B cell (primary cell): ENCODE measurements at regions not wholly inside any gene's neighbourhood (a gene's known extent, or its start where the extent isn't known, plus 50 kb on each side); places are given as distances from the start of the nearest gene placed in this dataset.

Experiments used
- ATAC-seq: fragments of 200-7000 bp; cut with Tn5 transposase; one replicate; pipeline ENCODE4 v1.10.0; 2021; ENCODE audit warnings: low read depth, mild to moderate bottlenecking, moderate number of reproducible peaks, moderate library complexity
- CTCF ChIA-PET: fragments of 350-600 bp; sonication (Branson Sonifier 250); formaldehyde crosslinking; loops from one replicate; lab custom pipeline; 2021; ENCODE audit warnings: antibody characterized with exemption, inconsistent platforms; lab: Charles Lee
- POLR2A ChIA-PET: fragments of 350-600 bp; sonication (Branson Sonifier 250); formaldehyde crosslinking; loops from one replicate; lab custom pipeline; 2021; ENCODE audit warnings: antibody characterized with exemption; lab: Charles Lee
- DNase-seq: peaks from one replicate; pipeline ENCODE4 v3.0.0; 2013
- H2AFZ ChIP-seq: 2 replicates; pipeline ENCODE4 v1.6.1; 2012; ENCODE audit warnings: mild to moderate bottlenecking, low read depth, low read length; ENCODE audit not compliant: insufficient read depth, poor library complexity, severe bottlenecking
- H3K27ac ChIP-seq, 2 donors: 1 replicate in 1 of 2; 2 replicates in 1 of 2; pipeline ENCODE4 v1.5.1; 2012 to 2013; ENCODE audit warnings: low read length in 2 of 2, mild to moderate bottlenecking in 2 of 2, moderate library complexity in 1 of 2
- H3K27me3 ChIP-seq, 4 experiments: fragments of 200-600 bp in 1 of 4; sonication (generic) in 1 of 4; replicated peaks in 1 of 4; 1 replicate in 2 of 4; 2 replicates in 2 of 4; pipeline versions ENCODE4 v1.6.1 to v1.7.0; 2013 to 2016; ENCODE audit warnings: low read length in 3 of 4, mild to moderate bottlenecking in 2 of 4, mixed read lengths in 1 of 4, moderate library complexity in 1 of 4; ENCODE audit not compliant: insufficient read depth in 4 of 4, control insufficient read depth in 3 of 4; ENCODE audit errors: control extremely low read depth in 1 of 4
- H3K36me3 ChIP-seq, 2 experiments: replicated peaks in 1 of 2; 1 replicate in 1 of 2; 2 replicates in 1 of 2; pipeline versions ENCODE4 v1.6.1 to v1.7.1; 2013; ENCODE audit warnings: low read length in 1 of 2; ENCODE audit not compliant: insufficient read depth in 2 of 2, control insufficient read depth in 1 of 2; ENCODE audit errors: control extremely low read depth in 1 of 2, extremely low read depth in 1 of 2
- H3K4me1 ChIP-seq, 2 donors: fragments of 200-600 bp in 1 of 2; sonication (generic) in 1 of 2; 1 replicate in 1 of 2; 2 replicates in 1 of 2; pipeline versions ENCODE4 v1.5.1 to v1.6.1; 2013 to 2017; ENCODE audit warnings: low read length in 2 of 2; ENCODE audit not compliant: control insufficient read depth in 2 of 2, insufficient read depth in 2 of 2
- H3K4me2 ChIP-seq: replicated peaks from 2 replicates; pipeline ENCODE3; 2012; ENCODE audit warnings: mild to moderate bottlenecking, low read depth, low read length; ENCODE audit not compliant: poor library complexity, severe bottlenecking
- H3K4me3 ChIP-seq, 5 experiments: fragments of 200-600 bp in 1 of 5; sonication (generic) in 1 of 5; 1 replicate in 3 of 5; 2 replicates in 2 of 5; pipeline versions ENCODE4 v1.5.1 to v1.7.0; 2011 to 2016; ENCODE audit warnings: low read length in 4 of 5, mild to moderate bottlenecking in 4 of 5, low read depth in 2 of 5, control low read depth in 1 of 5, moderate library complexity in 1 of 5; ENCODE audit not compliant: insufficient read depth in 1 of 5; ENCODE audit errors: control extremely low read depth in 1 of 5, extremely low read depth in 1 of 5
- H3K79me2 ChIP-seq: fragments of 200-600 bp; sonication (generic); one replicate; pipeline ENCODE4 v1.6.0; 2016; ENCODE audit warnings: low read length; ENCODE audit not compliant: control insufficient read depth, insufficient read depth
- H3K9ac ChIP-seq: fragments of 200-600 bp; sonication (generic); 2 replicates; pipeline ENCODE4 v1.6.1; 2017; ENCODE audit warnings: mild to moderate bottlenecking, low read length, moderate library complexity
- H3K9me3 ChIP-seq, 3 donors: one replicate each; pipeline versions ENCODE4 v1.6.1 to v1.7.1; 2013; ENCODE audit warnings: low read length in 2 of 3; ENCODE audit not compliant: control insufficient read depth in 2 of 3, insufficient read depth in 1 of 3; ENCODE audit errors: control extremely low read depth in 1 of 3
- H4K20me1 ChIP-seq: 2 replicates; pipeline ENCODE4 v1.6.0; 2012; ENCODE audit warnings: mild to moderate bottlenecking, low read length; ENCODE audit not compliant: insufficient read depth, control insufficient read depth, poor library complexity, severe bottlenecking
- H3K27ac Mint-ChIP-seq: one replicate; pipeline ENCODE4 v1.8.0; 2021; ENCODE audit warnings: mixed read lengths
- H3K27me3 Mint-ChIP-seq: one replicate; pipeline ENCODE4 v1.8.0; 2021; ENCODE audit warnings: mixed read lengths
- H3K4me1 Mint-ChIP-seq: one replicate; pipeline ENCODE4 v1.8.0; 2021; ENCODE audit warnings: mixed read lengths
- H3K4me3 Mint-ChIP-seq: one replicate; pipeline ENCODE4 v1.8.0; 2021; ENCODE audit warnings: mixed read lengths
- H3K9me3 Mint-ChIP-seq: one replicate; pipeline ENCODE4 v1.8.0; 2022; ENCODE audit warnings: mixed read lengths; ENCODE audit not compliant: insufficient read depth
- CTCF ChIP-seq: fragments of 200-600 bp; IDR thresholded peaks from one replicate; pipeline ENCODE4 v1.8.0; 2022; ENCODE audit warnings: antibody characterized with exemption, mild to moderate bottlenecking
- EZH2 ChIP-seq: IDR thresholded peaks from 2 replicates; pipeline ENCODE4 v1.6.1; 2012; ENCODE audit warnings: borderline replicate concordance, low read depth, mild to moderate bottlenecking, moderate library complexity, low read length; ENCODE audit not compliant: insufficient read depth, poor library complexity, severe bottlenecking
- WGBS: methylation state at CpG from one replicate; pipeline ENCODE4 v1.1.5; 2013; ENCODE audit warnings: missing lambda C conversion rate; ENCODE audit not compliant: insufficient coverage; 5-methylcytosine and 5-hydroxymethylcytosine counted together
- intact Hi-C: fragments of 100-400 bp; cut with micrococcal nuclease; formaldehyde crosslinking; loops from one replicate; pipeline ENCODE4 v1.10.0; 2022

DNA sequence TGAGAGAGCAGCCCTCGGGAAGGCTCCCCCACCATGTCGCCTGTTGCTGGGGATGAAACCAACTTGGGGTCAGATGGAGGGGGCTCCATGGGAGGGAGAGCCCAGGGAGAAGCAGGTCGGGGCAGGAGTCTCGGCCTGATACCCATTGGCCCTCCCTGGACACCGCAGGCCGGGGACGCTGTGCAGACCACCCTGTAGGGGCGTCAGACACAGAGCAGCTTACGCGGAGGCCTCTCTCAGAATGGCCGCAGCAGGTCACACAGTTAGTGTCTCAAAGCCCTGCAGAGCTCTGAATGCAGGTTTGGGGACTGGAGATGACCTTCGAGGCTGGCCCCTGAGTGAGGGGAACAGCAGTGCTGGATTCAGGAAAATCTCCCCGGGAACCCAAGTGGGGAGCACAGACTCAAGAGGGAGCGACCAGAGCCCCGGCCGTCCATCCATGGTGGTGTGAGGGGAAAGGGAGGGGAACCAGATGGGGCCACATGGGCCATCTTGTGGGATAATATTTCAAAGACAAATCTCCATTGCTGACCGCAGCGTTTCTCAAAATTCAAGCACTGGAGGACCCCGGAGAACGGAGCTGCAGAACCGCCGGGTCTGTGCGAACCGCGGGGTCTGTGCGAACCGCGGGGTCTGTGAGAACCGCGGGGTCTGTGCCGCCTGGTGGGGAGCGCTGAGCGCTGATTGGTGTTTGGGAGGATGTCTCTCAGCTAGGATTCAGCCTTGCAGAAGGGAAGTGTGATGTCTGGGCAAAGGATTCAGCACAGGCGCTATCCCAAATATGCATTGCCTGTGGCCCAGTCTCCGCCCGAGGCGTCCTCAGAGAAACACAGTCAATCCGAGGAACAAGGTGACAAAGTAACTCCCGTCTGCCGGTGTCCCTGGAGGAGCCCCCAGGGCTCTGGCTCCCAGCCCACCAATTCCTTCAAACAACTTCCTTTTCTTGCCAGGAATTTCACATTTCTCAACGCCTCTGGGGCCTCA is 324.4 kb upstream of the RTL1 start:
- Histone ChIP-seq H4K20me1 (no peaks in the 10 kb centered on the region), H3K79me2 (no peaks in the 10 kb centered on the region), H3K4me3 (no peak overlapping the region), H3K9me3 (peaks cover 0 to 12% (median 0%) of the 10 kb centered on the region in 3 donors), H3K27me3 (no peaks in the 10 kb centered on the region), H2AFZ (no peak overlapping the region), H3K36me3 (no peaks in the 10 kb centered on the region), H3K4me2 (no peak overlapping the region), H3K9ac (no peak overlapping the region), H3K4me1 (no peaks in the 10 kb centered on the region), H3K27ac (no peak overlapping the region)
- ATAC-seq (no peak), DNase-seq (no peak)
- no peaks in the 10 kb centered on the region for H3K4me1 Mint-ChIP-seq
- POLR2A ChIA-PET: no interaction called here
- WGBS: 91% methylated on average over 37 of the region's 41 CpGs
- intact Hi-C loops: no loop called here
- CTCF ChIA-PET: no interaction called here
- no peak for TF ChIP-seq CTCF
- no peak for TF ChIP-seq EZH2
- H3K4me3 Mint-ChIP-seq: no peak overlapping the region
- H3K9me3 Mint-ChIP-seq: no peaks in the 10 kb centered on the region
- no peaks in the 10 kb centered on the region for H3K27me3 Mint-ChIP-seq
- no peak overlapping the region for H3K27ac Mint-ChIP-seq

DNA sequence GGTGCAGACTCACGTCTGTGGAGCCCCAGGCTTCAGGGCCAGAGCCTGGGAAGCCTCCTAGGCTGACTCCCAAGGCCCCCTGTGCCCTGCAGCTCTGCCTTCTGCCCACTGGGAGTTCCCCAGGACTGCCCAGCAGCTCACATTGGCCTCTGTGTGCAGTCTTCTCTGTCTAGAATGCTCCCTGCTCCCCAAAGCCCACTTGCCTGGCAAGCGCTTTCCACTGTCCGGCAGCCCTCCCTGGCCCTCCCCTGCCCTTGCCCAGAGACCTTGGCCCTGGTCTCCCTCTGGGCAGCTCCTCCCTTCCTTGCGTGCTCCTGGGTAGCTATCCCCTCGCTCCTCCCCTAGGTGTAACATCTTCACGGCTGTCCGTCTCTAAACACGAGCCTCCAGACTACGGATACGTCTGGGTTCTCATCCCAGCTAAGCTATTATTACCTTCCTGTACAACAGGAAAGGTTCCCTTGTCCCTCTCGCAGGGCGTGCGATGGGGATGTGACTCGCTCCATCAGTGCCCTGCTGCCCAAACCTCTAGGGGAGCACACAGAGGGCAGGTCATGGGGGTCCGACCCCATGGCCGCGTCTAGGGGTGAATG is 325.5 kb upstream of the RTL1 start:
- Mint-ChIP-seq H3K4me1 (no peaks in the 10 kb centered on the region), H3K4me3 (no peak overlapping the region), H3K27ac (no peak overlapping the region), H3K27me3 (no peaks in the 10 kb centered on the region), H3K9me3 (no peaks in the 10 kb centered on the region)
- WGBS: 95% methylated on average over 14 of the region's 17 CpGs
- Histone ChIP-seq H3K79me2 (no peaks in the 10 kb centered on the region), H3K4me3 (no peak overlapping the region), H3K27ac (no peak overlapping the region), H3K9ac (no peak overlapping the region), H2AFZ (no peak overlapping the region), H3K4me1 (no peaks in the 10 kb centered on the region), H3K27me3 (peaks cover 0 to 2% (median 0%) of the 10 kb centered on the region in 4 experiments), H3K4me2 (no peak overlapping the region), H4K20me1 (no peaks in the 10 kb centered on the region), H3K36me3 (no peaks in the 10 kb centered on the region), H3K9me3 (peaks cover 0 to 9% (median 0%) of the 10 kb centered on the region in 3 donors)
- DNase-seq (no peak), ATAC-seq (no peak)
- ChIA-PET POLR2A (no interaction called here), CTCF (no interaction called here)
- TF ChIP-seq CTCF (no peak), EZH2 (no peak)
- intact Hi-C loops: no loop called here
